ENCODE measurements at regions not wholly inside any gene's neighbourhood (a gene's known extent, or its start where the extent isn't known, plus 50 kb on each side); places are given as distances from the start of the nearest gene placed in this dataset.

GRCh38 chr11:100557830-100558611, 129.1 kb upstream of the ARHGAP42 start:
- H3K18ac ChIP-seq (ENCODE audit: extremely low read depth, low read length): no peak overlapping the region
- POLR2A ChIA-PET (ENCODE audit: partially characterized antibody): no interaction called here
- no peak overlapping the region for H3K4me2 ChIP-seq (ENCODE audit: insufficient read depth in 1 of 2, low read depth in 2 of 2, low read length in 2 of 2)
- H2BK12ac ChIP-seq (ENCODE audit: low read depth, low read length): no peak overlapping the region
- peaks cover 0 to 5% (median 0%) of the 10 kb centered on the region in 4 experiments; a peak in 3 of 7 replicates for H3K4me1 ChIP-seq (replicated peaks in 1 of 4; ENCODE audit: control insufficient read depth in 3 of 4, insufficient read depth in 4 of 4, low read length in 3 of 4)
- H4K20me1 ChIP-seq (replicated peaks in 1 of 2; ENCODE audit: control insufficient read depth in 1 of 2, insufficient read depth in 2 of 2, low read length in 2 of 2): no peaks in the 10 kb centered on the region
- no peaks in the 10 kb centered on the region for H3K36me3 ChIP-seq (ENCODE audit: control insufficient read depth in 2 of 4, insufficient read depth in 4 of 4, low read length in 3 of 4)
- H3K27me3 ChIP-seq (replicated peaks in 1 of 4; ENCODE audit: control insufficient read depth in 3 of 4, extremely low read depth in 1 of 4, insufficient read depth in 3 of 4, low read length in 3 of 4): no peaks in the 10 kb centered on the region
- no peak overlapping the region for H3K9ac ChIP-seq (replicated peaks in 1 of 4; ENCODE audit: extremely low read depth in 1 of 4, low read depth in 3 of 4, low read length in 3 of 4)
- H3K14ac ChIP-seq (ENCODE audit: insufficient read length): no peak overlapping the region
- H2BK120ac ChIP-seq (replicated peaks; ENCODE audit: low read depth, low read length): no peak overlapping the region
- H3K79me2 ChIP-seq (ENCODE audit: control insufficient read depth in 1 of 2, insufficient read depth in 2 of 2, low read length in 2 of 2): no peaks in the 10 kb centered on the region
- DNase-seq (ENCODE audit: low read depth in 1 of 2, low spot score in 2 of 2) (no peak), FAIRE-seq (no peak)
- H3K23ac ChIP-seq (ENCODE audit: insufficient read length): no peak overlapping the region
- H2BK5ac ChIP-seq (ENCODE audit: low read depth, low read length): no peak overlapping the region
- TF ChIP-seq POLR2AphosphoS5 (IDR thresholded peaks at IDR 0.05; ENCODE audit: low read depth, low read length): no peak
- no peak for TF ChIP-seq GABPA (IDR thresholded peaks at IDR 0.05; ENCODE audit: borderline replicate concordance, insufficient read depth, low read length)
- no peak for TF ChIP-seq POLR2A (IDR thresholded peaks at IDR 0.05; ENCODE audit: control extremely low read depth in 1 of 2, low read depth in 2 of 2, low read length in 2 of 2)
- no peak for TF ChIP-seq CTBP2 (IDR thresholded peaks at IDR 0.05; ENCODE audit: borderline replicate concordance, insufficient read depth, insufficient read length, low read length)
- TF ChIP-seq SP2 (IDR thresholded peaks at IDR 0.05; ENCODE audit: low read length): no peak
- TF ChIP-seq CBX8 (IDR thresholded peaks at IDR 0.05; ENCODE audit: borderline replicate concordance, low read depth, low read length): no peak
- no peak overlapping the region for H4K91ac ChIP-seq (replicated peaks; ENCODE audit: insufficient read length, low read length)
- H2AFZ ChIP-seq (ENCODE audit: low read length): no peak overlapping the region
- CTCF ChIA-PET (ENCODE audit: partially characterized antibody): interaction anchor here (0.7 to 1.0 kb wide), 2 partner anchors 19 to 32 kb away, joined by 3 read pairs; no protein-coding TSS in a partner anchor
- no peaks in the 10 kb centered on the region for H3K79me1 ChIP-seq (ENCODE audit: low read depth, low read length)
- H3K23me2 ChIP-seq (ENCODE audit: low read depth, low read length): no peaks in the 10 kb centered on the region; the same call in 1 of the 2 replicates
- no peak overlapping the region for H2AK5ac ChIP-seq (ENCODE audit: low read depth, low read length)
- no peak overlapping the region for H3K4me3 ChIP-seq (ENCODE audit: extremely low read depth in 1 of 4, insufficient read depth in 2 of 4, low read depth in 3 of 4, low read length in 4 of 4)
- no peak overlapping the region for H3K27ac ChIP-seq (ENCODE audit: low read depth, low read length)
- no peak overlapping the region for H2BK20ac ChIP-seq (ENCODE audit: low read length)
- H3K56ac ChIP-seq (replicated peaks; ENCODE audit: insufficient read length, low read depth, low read length): no peak overlapping the region
- 83% methylated on average over 8 of the region's 8 CpGs; no CpG with 5 or more reads in 1 of the 2 experiments for whole genome bisulfite sequencing, 2 experiments (ENCODE audit: extremely low coverage in 1 of 2, insufficient coverage in 1 of 2, insufficient read length in 1 of 2, insufficient replicate concordance in 2 of 2, low coverage in 1 of 2, low lambda C conversion rate in 2 of 2, missing lambda C conversion rate in 1 of 2)
- H4K8ac ChIP-seq (ENCODE audit: extremely low read depth, insufficient read depth, low read length): no peak overlapping the region
- H4K5ac ChIP-seq (ENCODE audit: insufficient read length, low read depth, low read length): no peak overlapping the region
- no peaks in the 10 kb centered on the region for H3K9me3 ChIP-seq (ENCODE audit: insufficient read depth in 2 of 2, low read depth in 1 of 2, low read length in 1 of 2)
- H2BK15ac ChIP-seq (ENCODE audit: low read length): no peak overlapping the region
- H3K4ac ChIP-seq (replicated peaks; ENCODE audit: insufficient read length, low read depth, low read length): no peak overlapping the region
